Peyer's patch (tissue), 4 donors: ENCODE measurements at regions not wholly inside any gene's neighbourhood (a gene's known extent, or its start where the extent isn't known, plus 50 kb on each side); places are given as distances from the start of the nearest gene placed in this dataset.

Experiments
- DNase-seq, 3 donors: peaks; one replicate each; pipeline ENCODE4 v3.0.0-alpha.2; 2017 to 2019
- H3K27ac ChIP-seq, 4 donors: fragments of 200-600 bp; sonication (generic); one replicate each; pipeline ENCODE4 v1.5.1; 2016 to 2019
- H3K27me3 ChIP-seq, 2 donors: fragments of 200-600 bp; sonication (generic); one replicate each; pipeline ENCODE4 v1.5.1; 2019
- H3K36me3 ChIP-seq, 3 donors: fragments of 200-600 bp; sonication (generic); one replicate each; pipeline ENCODE4 v1.5.1; 2016 to 2019
- H3K4me1 ChIP-seq, 4 donors: fragments of 200-600 bp; sonication (generic); one replicate each; pipeline ENCODE4 v1.5.1; 2016 to 2019
- H3K4me3 ChIP-seq, 4 donors: fragments of 200-600 bp; sonication (generic); 1 replicate in 3 of 4; 2 replicates in 1 of 4; pipeline ENCODE4 v1.5.1; 2016 to 2019; ENCODE audit warnings: mild to moderate bottlenecking in 1 of 4
- H3K9me3 ChIP-seq, 4 donors: fragments of 200-600 bp; sonication (generic); one replicate each; pipeline ENCODE4 v1.5.1; 2016 to 2019; ENCODE audit warnings: mild to moderate bottlenecking in 1 of 4
- POLR2A ChIP-seq, 2 donors: fragments of 450-650 bp; IDR thresholded peaks; one replicate each; pipeline ENCODE4 v1.5.1; 2017; ENCODE audit warnings: antibody characterized with exemption in 2 of 2, mild to moderate bottlenecking in 2 of 2, moderate library complexity in 2 of 2
- TF ChIP-seq, protein P1 (sequence below), 6 experiments: fragments of 450-650 bp in 4 of 6; fragments of 200-600 bp in 2 of 6; sonication (generic) in 1 of 6; IDR thresholded peaks; one replicate each; pipeline ENCODE4 v1.5.1; 2017 to 2019; ENCODE audit warnings: antibody characterized with exemption in 6 of 6, mild to moderate bottlenecking in 3 of 6, moderate library complexity in 1 of 6

DNA sequence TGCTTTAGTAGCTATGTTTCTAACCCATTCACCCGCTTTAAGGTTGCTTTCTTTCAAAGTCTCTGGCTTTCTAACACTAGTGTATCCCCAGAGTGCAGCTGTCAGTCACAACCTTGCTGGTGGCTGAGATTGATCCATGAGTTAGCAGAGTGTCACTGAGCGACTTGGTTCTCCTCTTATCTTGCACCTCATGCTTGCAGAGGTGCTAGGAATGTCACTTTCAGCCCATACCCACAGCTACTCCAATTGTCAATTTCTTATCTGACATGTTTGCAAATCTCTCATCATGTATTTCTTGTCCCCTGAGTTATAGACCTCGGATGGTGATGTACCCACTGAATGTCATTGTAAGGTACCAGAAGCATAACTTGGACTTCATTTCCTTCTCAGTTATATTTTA, 1110.2 kb downstream of the GALC start:
- TF ChIP-seq, protein P1, sequence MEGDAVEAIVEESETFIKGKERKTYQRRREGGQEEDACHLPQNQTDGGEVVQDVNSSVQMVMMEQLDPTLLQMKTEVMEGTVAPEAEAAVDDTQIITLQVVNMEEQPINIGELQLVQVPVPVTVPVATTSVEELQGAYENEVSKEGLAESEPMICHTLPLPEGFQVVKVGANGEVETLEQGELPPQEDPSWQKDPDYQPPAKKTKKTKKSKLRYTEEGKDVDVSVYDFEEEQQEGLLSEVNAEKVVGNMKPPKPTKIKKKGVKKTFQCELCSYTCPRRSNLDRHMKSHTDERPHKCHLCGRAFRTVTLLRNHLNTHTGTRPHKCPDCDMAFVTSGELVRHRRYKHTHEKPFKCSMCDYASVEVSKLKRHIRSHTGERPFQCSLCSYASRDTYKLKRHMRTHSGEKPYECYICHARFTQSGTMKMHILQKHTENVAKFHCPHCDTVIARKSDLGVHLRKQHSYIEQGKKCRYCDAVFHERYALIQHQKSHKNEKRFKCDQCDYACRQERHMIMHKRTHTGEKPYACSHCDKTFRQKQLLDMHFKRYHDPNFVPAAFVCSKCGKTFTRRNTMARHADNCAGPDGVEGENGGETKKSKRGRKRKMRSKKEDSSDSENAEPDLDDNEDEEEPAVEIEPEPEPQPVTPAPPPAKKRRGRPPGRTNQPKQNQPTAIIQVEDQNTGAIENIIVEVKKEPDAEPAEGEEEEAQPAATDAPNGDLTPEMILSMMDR (IDR thresholded peaks at IDR 0.05), result no peak
- TF ChIP-seq POLR2A (IDR thresholded peaks at IDR 0.05), result no peak
- H3K4me1 ChIP-seq, result no peaks in the 10 kb centered on the region
- no peak overlapping the region for H3K27ac ChIP-seq
- no peak for DNase-seq
- no peaks in the 10 kb centered on the region for H3K9me3 ChIP-seq
- H3K27me3 ChIP-seq, result no peaks in the 10 kb centered on the region
- H3K4me3 ChIP-seq, result no peak overlapping the region
- no peaks in the 10 kb centered on the region for H3K36me3 ChIP-seq

DNA sequence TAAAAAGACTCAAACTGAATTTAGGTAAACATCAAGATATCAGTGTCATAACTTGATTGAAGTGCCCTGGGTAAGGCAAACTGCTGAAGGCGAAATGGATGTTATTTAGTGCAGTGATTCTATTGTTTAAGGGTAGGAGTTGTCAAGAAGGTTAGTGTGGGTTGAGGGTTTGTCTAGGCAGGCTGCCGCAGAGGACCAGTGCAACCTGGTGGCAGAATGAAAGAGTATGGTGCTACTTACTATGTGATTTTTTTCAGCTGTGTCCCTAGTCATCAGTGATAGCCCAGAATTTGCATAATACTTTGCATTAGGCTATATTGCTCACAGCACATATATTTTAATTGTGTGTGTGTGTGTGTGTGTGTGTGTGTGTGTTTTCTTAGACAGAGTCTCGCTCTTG, 1127.0 kb downstream of the GALC start:
- no peaks in the 10 kb centered on the region for H3K36me3 ChIP-seq
- no peaks in the 10 kb centered on the region for H3K27me3 ChIP-seq
- TF ChIP-seq, protein P1 (IDR thresholded peaks at IDR 0.05), result no peak
- TF ChIP-seq POLR2A (IDR thresholded peaks at IDR 0.05), result no peak
- no peak overlapping the region for H3K4me3 ChIP-seq
- no peaks in the 10 kb centered on the region for H3K9me3 ChIP-seq
- DNase-seq, result no peak
- H3K4me1 ChIP-seq, result no peaks in the 10 kb centered on the region
- no peak overlapping the region for H3K27ac ChIP-seq

DNA sequence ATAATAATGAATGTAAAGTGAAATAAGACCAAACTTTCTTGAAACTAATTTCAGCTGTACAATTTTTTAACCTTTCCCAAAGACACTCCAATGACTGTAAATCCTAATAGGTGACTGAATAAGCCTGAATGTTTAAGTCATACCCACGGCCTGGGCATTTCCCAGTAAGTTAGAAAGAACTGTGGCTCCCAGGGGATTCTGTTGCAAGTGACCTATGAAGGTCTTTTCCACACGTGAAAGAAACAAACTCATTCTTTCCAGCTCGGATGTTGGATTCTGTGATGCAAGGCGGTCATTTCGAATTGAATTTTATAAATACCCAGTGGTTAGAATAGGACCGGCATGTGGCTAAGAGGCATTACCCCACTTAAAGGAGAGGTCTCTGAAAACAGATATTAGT, 1134.4 kb downstream of the GALC start:
- no peaks in the 10 kb centered on the region for H3K36me3 ChIP-seq
- no peaks in the 10 kb centered on the region for H3K27me3 ChIP-seq
- H3K4me1 ChIP-seq, result no peaks in the 10 kb centered on the region
- DNase-seq, result no peak
- H3K27ac ChIP-seq, result no peak overlapping the region
- H3K4me3 ChIP-seq, result no peak overlapping the region
- TF ChIP-seq, protein P1 (IDR thresholded peaks at IDR 0.05), result no peak
- no peak for TF ChIP-seq POLR2A (IDR thresholded peaks at IDR 0.05)
- H3K9me3 ChIP-seq, result no peaks in the 10 kb centered on the region

DNA sequence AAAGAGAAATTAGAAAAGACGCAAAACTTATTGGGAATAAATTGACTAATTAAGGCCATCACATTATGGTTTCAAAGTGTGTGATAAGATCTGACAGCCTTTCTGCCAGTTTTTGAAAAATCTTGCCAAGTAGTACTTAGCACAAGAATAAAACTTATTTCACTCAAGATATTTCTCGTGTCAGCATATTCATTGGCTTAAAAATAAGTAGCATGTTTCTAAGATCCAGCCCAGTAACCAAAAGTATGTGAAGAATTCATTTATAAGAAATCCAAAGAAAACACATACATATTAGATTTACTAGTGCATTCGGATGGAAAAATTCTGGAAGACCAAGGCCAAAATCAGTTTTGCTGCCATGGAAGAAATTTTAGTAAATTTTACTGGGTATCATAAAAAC, 1135.0 kb downstream of the GALC start:
- no peak for DNase-seq
- Histone ChIP-seq H3K4me3 (no peak overlapping the region), H3K9me3 (no peaks in the 10 kb centered on the region), H3K27me3 (no peaks in the 10 kb centered on the region), H3K36me3 (no peaks in the 10 kb centered on the region), H3K27ac (no peak overlapping the region), H3K4me1 (no peaks in the 10 kb centered on the region)
- no peak for TF ChIP-seq POLR2A (IDR thresholded peaks at IDR 0.05)
- TF ChIP-seq, protein P1 (IDR thresholded peaks at IDR 0.05), result no peak

DNA sequence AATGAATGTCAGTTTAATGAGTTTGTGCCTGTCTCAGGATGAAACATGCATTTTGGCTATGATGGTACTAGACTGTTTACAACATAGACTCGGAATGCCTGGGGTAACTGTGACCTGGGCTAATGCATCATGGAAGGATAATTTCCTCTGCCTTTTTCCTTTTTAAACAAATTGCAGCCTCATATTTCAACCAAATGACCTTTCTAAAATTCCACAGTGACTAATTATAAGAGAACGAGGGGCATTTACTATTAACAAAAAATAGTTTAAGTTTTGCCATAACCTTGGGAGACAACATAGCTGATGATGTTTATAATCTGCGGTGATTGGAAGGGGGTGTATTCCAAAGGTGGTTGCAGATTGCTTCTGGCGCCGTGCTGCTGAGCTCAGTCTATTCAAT, 1140.5 kb downstream of the GALC start:
- Histone ChIP-seq H3K4me3 (no peak overlapping the region), H3K36me3 (no peaks in the 10 kb centered on the region), H3K9me3 (no peaks in the 10 kb centered on the region), H3K27ac (no peak overlapping the region), H3K27me3 (no peaks in the 10 kb centered on the region), H3K4me1 (no peaks in the 10 kb centered on the region)
- no peak for DNase-seq
- TF ChIP-seq POLR2A (IDR thresholded peaks at IDR 0.05), result no peak
- TF ChIP-seq, protein P1 (IDR thresholded peaks at IDR 0.05), result no peak

DNA sequence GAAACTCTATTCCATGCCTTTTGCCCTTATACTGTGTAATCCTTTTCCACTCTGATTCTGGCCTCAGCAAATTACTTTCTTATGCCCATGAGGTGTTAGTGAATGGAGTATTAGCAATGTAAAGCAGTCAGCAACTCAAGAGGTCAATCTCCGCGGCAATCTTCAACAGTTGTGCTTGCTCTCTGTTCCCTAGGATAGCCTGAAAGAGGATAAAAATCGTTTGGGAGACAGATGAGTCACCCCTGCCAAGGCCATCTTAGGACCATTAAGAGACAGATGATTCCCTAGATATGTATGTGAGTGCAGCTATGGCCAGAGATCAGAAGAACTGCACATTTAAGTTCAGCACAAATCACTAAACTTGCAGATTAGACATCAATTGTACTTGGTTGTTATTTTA, 1145.8 kb downstream of the GALC start:
- Histone ChIP-seq H3K4me3 (no peak overlapping the region), H3K27ac (no peak overlapping the region), H3K36me3 (no peaks in the 10 kb centered on the region), H3K27me3 (no peaks in the 10 kb centered on the region), H3K4me1 (no peaks in the 10 kb centered on the region), H3K9me3 (no peaks in the 10 kb centered on the region)
- TF ChIP-seq, protein P1 (IDR thresholded peaks at IDR 0.05), result no peak
- no peak for TF ChIP-seq POLR2A (IDR thresholded peaks at IDR 0.05)
- DNase-seq, result no peak
